Erythroblast (primary cell): ENCODE measurements at regions not wholly inside any gene's neighbourhood (a gene's known extent, or its start where the extent isn't known, plus 50 kb on each side); places are given as distances from the start of the nearest gene placed in this dataset.

ENCODE experiments used
- GATA1 ChIP-seq: IDR thresholded peaks from 2 replicates; pipeline ENCODE4 v1.6.1; 2011; ENCODE audit warnings: low read depth, mild to moderate bottlenecking, control low read depth, low read length, moderate library complexity
- POLR2A ChIP-seq: IDR thresholded peaks from 2 replicates; pipeline ENCODE4 v1.6.1; 2011; ENCODE audit warnings: mild to moderate bottlenecking, low read length

GRCh38 chr7:140273417-140273816 is 96.6 kb upstream of the KDM7A start:
- TF ChIP-seq POLR2A (no peak), GATA1 (no peak)
